Stomach (tissue), 4 donors: ENCODE measurements at regions not wholly inside any gene's neighbourhood (a gene's known extent, or its start where the extent isn't known, plus 50 kb on each side); places are given as distances from the start of the nearest gene placed in this dataset.

Experiments used
- POLR2A ChIP-seq, 4 donors: fragments of 450-650 bp; IDR thresholded peaks; one replicate each; pipeline ENCODE4 v1.6.1; 2016; ENCODE audit warnings: antibody characterized with exemption in 4 of 4, control low read depth in 2 of 4, mild to moderate bottlenecking in 1 of 4, moderate library complexity in 1 of 4
- POLR2AphosphoS5 ChIP-seq, 3 donors: sonication (generic); formaldehyde crosslinking; IDR thresholded peaks; one replicate each; pipeline ENCODE4 v1.6.1; 2016; ENCODE audit warnings: antibody characterized with exemption in 3 of 3

GRCh38 chr6:138622967-138623366 lies 123.7 kb upstream of the NHSL1 start:
- TF ChIP-seq POLR2A (IDR thresholded peaks at IDR 0.05) = no peak
- TF ChIP-seq POLR2AphosphoS5 (IDR thresholded peaks at IDR 0.05) = no peak
